Globus pallidus (tissue), 1 donor: ENCODE measurements at regions not wholly inside any gene's neighbourhood (a gene's known extent, or its start where the extent isn't known, plus 50 kb on each side); places are given as distances from the start of the nearest gene placed in this dataset.

Source experiments
- DNase-seq: peaks from one replicate; pipeline ENCODE4 v3.0.0-alpha.2; 2015; ENCODE audit warnings: low spot score

- no peak for DNase-seq
These were observed 69.7 kb downstream of the SKA1 start for GRCh38 chr18:50444539-50444938.

- DNase-seq, result no peak
These were observed 71.8 kb downstream of the SKA1 start for GRCh38 chr18:50446629-50447028.

- no peak for DNase-seq
These were observed 72.4 kb downstream of the SKA1 start for GRCh38 chr18:50447102-50447741.

- no peak for DNase-seq
These were observed 73.1 kb downstream of the SKA1 start for GRCh38 chr18:50447952-50448351.

GRCh38 chr18:50451100-50451842 is 76.4 kb downstream of the SKA1 start:
- no peak for DNase-seq

GRCh38 chr18:50453014-50453680 is 78.3 kb downstream of the SKA1 start:
- no peak for DNase-seq

GRCh38 chr18:50453732-50454131 is 78.9 kb downstream of the SKA1 start:
- no peak for DNase-seq

- DNase-seq, result no peak
These were observed 79.6 kb downstream of the SKA1 start for GRCh38 chr18:50454387-50454988.

GRCh38 chr18:50456285-50456684 is 81.4 kb downstream of the SKA1 start:
- DNase-seq, result no peak

GRCh38 chr18:50457639-50458038 is 82.8 kb downstream of the SKA1 start:
- DNase-seq, result no peak

GRCh38 chr18:50458366-50458765 is 83.5 kb downstream of the SKA1 start:
- no peak for DNase-seq

- DNase-seq, result no peak
These were observed 84.0 kb downstream of the SKA1 start for GRCh38 chr18:50458796-50459195.

- DNase-seq, result no peak
These were observed 85.2 kb downstream of the SKA1 start for GRCh38 chr18:50460062-50460461.

- no peak for DNase-seq
These were observed 85.9 kb downstream of the SKA1 start for GRCh38 chr18:50460716-50461115.

- no peak for DNase-seq
These were observed 86.4 kb downstream of the SKA1 start for GRCh38 chr18:50461251-50461650.

GRCh38 chr18:50465211-50466153 is 90.6 kb downstream of the SKA1 start:
- DNase-seq, result no peak

GRCh38 chr18:50466634-50467033 is 91.8 kb downstream of the SKA1 start:
- DNase-seq, result no peak

GRCh38 chr18:50468807-50469206 is 91.1 kb upstream of the MAPK4 start:
- DNase-seq, result no peak

- peak; percentile 22 for DNase-seq
These were observed 90.5 kb upstream of the MAPK4 start for GRCh38 chr18:50469380-50469781.

- DNase-seq, result no peak
These were observed 86.9 kb upstream of the MAPK4 start for GRCh38 chr18:50472941-50473340.

- no peak for DNase-seq
These were observed 86.0 kb upstream of the MAPK4 start for GRCh38 chr18:50473881-50474280.
